ENCODE measurements at regions not wholly inside any gene's neighbourhood (a gene's known extent, or its start where the extent isn't known, plus 50 kb on each side); places are given as distances from the start of the nearest gene placed in this dataset.

GRCh38 chr5:18090177-18090576 lies 455.9 kb downstream of the TAF11L14 start:
- TF ChIP-seq CTCF (IDR thresholded peaks at IDR 0.05), result no peak
- TF ChIP-seq POLR2AphosphoS5 (IDR thresholded peaks at IDR 0.05), result no peak
- no peak for TF ChIP-seq POLR2A (IDR thresholded peaks at IDR 0.05)

Measured in breast epithelium (tissue), 3 donors.